DND-41 (cell line): ENCODE measurements at regions not wholly inside any gene's neighbourhood (a gene's known extent, or its start where the extent isn't known, plus 50 kb on each side); places are given as distances from the start of the nearest gene placed in this dataset.
"Not testable (repeated sequence)": the region's sequence is repeated elsewhere in the genome, so short reads cannot be mapped to it uniquely, and the experiment has no call there.

Experiments
- ATAC-seq: fragments of 200-7000 bp; cut with Tn5 transposase; 3 replicates; pipeline ENCODE4 v1.9.1; 2021; ENCODE audit warnings: low read depth; ENCODE audit not compliant: insufficient read depth
- DNase-seq: peaks from one replicate; pipeline ENCODE4 v3.0.0-alpha.2; 2020
- H2AFZ ChIP-seq: 2 replicates; pipeline ENCODE4 v1.6.0; 2012; ENCODE audit warnings: low read depth, low read length
- H3K27ac ChIP-seq: 2 replicates; pipeline ENCODE4 v1.5.1; 2012; ENCODE audit warnings: low read length, inconsistent platforms
- H3K27me3 ChIP-seq: fragments of 200-600 bp; sonication (generic); 2 replicates; pipeline ENCODE4 v1.6.0; 2012; ENCODE audit warnings: low read length, mild to moderate bottlenecking, inconsistent platforms; ENCODE audit not compliant: insufficient read depth, poor library complexity
- H3K36me3 ChIP-seq: 2 replicates; pipeline ENCODE4 v1.5.1; 2012; ENCODE audit warnings: low read length, inconsistent platforms; ENCODE audit not compliant: insufficient read depth
- H3K4me1 ChIP-seq: 2 replicates; pipeline ENCODE4 v1.5.1; 2012; ENCODE audit warnings: mild to moderate bottlenecking, low read length; ENCODE audit not compliant: insufficient read depth
- H3K4me2 ChIP-seq: 2 replicates; pipeline ENCODE4 v1.6.0; 2012; ENCODE audit warnings: mild to moderate bottlenecking, moderate library complexity, low read length, inconsistent platforms; ENCODE audit not compliant: insufficient read depth
- H3K4me3 ChIP-seq, 2 experiments: fragments of 200-600 bp in 1 of 2; shearing (Covaris generic) in 1 of 2; 2 replicates each; pipeline ENCODE4 v1.5.1; 2012 to 2016; ENCODE audit warnings: inconsistent platforms in 2 of 2, low read length in 2 of 2, mild to moderate bottlenecking in 2 of 2, low read depth in 1 of 2, moderate library complexity in 1 of 2
- H3K79me2 ChIP-seq: 2 replicates; pipeline ENCODE4 v1.6.0; 2012; ENCODE audit warnings: low read length, inconsistent platforms; ENCODE audit not compliant: insufficient read depth
- H3K9ac ChIP-seq: 2 replicates; pipeline ENCODE4 v1.6.0; 2012; ENCODE audit warnings: low read depth, mild to moderate bottlenecking, inconsistent platforms, low read length, moderate library complexity
- H3K9me3 ChIP-seq: 2 replicates; pipeline ENCODE4 v1.5.1; 2012; ENCODE audit warnings: low read length, moderate library complexity, mild to moderate bottlenecking, inconsistent platforms; ENCODE audit not compliant: insufficient read depth, severe bottlenecking
- H4K20me1 ChIP-seq: 2 replicates; pipeline ENCODE4 v1.6.0; 2012; ENCODE audit warnings: low read length; ENCODE audit not compliant: insufficient read depth
- CTCF ChIP-seq: IDR thresholded peaks from 2 replicates; pipeline ENCODE4 v1.5.1; 2012; ENCODE audit warnings: borderline replicate concordance, low read length, moderate library complexity, mild to moderate bottlenecking; ENCODE audit not compliant: poor library complexity, severe bottlenecking; ENCODE audit errors: extremely low read depth
- EZH2 ChIP-seq: IDR thresholded peaks from 3 replicates; pipeline ENCODE4 v1.6.1; 2012; ENCODE audit warnings: borderline replicate concordance, low read depth, mild to moderate bottlenecking, moderate library complexity, low read length, inconsistent platforms; ENCODE audit not compliant: severe bottlenecking

- H2AFZ ChIP-seq, H3K79me2 ChIP-seq, H3K4me1 ChIP-seq, H3K27ac ChIP-seq, H3K4me2 ChIP-seq, DNase-seq, ATAC-seq, H4K20me1 ChIP-seq, H3K9ac ChIP-seq, H3K27me3 ChIP-seq, H3K9me3 ChIP-seq, H3K4me3 ChIP-seq, H3K36me3 ChIP-seq: not testable (repeated sequence)
Observed at GRCh38 chr22:44635567-44635966, 66.4 kb upstream of the PRR5 start.

DNA sequence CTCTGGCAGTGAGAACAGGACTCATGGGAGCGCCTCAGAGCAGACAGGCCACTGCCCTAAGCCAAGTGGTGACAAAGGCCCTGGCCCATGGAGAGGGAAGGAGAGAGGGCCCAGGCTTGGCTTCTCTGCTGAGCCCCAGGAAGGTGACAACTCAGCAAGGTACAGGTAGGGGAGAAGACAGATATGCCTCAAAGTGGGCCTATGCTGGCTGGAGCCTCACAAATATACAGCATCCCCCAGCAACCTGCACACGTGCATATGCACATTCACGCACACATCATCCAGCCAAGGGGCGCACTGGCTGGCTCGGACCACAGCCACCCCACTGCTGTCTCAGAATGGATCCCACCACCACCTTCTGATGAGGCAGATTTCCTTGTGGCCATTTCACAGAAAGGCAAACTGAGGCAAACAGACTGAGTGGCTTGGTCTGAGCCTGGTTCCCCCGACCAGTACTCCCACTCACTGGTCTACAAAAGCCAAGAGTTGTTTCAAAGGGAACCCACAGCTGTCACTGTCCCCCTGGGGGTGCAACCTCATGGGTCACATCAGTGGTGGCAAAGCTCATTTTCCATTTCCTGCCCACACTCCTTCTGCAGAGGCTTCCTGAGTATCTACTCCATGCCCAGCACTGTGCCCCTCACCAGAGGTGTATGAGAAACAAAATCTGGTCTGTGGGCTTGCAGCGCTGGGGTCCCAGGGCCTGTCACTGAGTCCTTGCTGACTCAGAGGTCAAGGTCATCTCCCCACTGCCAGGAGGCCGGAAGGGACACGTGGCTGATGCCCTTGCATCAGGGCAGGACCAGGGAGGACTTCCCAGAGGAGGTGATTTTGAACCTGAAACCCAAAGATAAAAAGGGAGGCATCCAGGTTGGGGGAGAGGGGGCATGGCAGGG is 67.3 kb upstream of the PRR5 start:
- Histone ChIP-seq H3K4me3 (no peak overlapping the region), H2AFZ (no peak overlapping the region), H3K4me2 (no peak overlapping the region), H3K4me1 (no peaks in the 10 kb centered on the region), H3K9ac (no peak overlapping the region), H3K27me3 (no peaks in the 10 kb centered on the region), H3K9me3 (no peaks in the 10 kb centered on the region), H3K27ac (no peak overlapping the region), H3K36me3 (no peaks in the 10 kb centered on the region), H3K79me2 (no peaks in the 10 kb centered on the region), H4K20me1 (no peaks in the 10 kb centered on the region)
- ATAC-seq, result peak; percentile 67
- TF ChIP-seq EZH2 (no peak), CTCF (no peak)
- DNase-seq, result peak; percentile 64

- ATAC-seq, result no peak
- no peak overlapping the region for H3K9ac ChIP-seq
Observed at GRCh38 chr22:44633647-44634046, 68.4 kb upstream of the PRR5 start.

More at GRCh38 chr22:44633647-44634046, 68.4 kb upstream of the PRR5 start:
- Histone ChIP-seq H3K4me3 (no peak overlapping the region), H3K4me2 (no peak overlapping the region), H3K4me1 (no peaks in the 10 kb centered on the region), H3K9me3 (no peaks in the 10 kb centered on the region), H3K79me2 (no peaks in the 10 kb centered on the region), H3K27me3 (no peaks in the 10 kb centered on the region), H2AFZ (no peak overlapping the region), H3K36me3 (no peaks in the 10 kb centered on the region), H4K20me1 (no peaks in the 10 kb centered on the region), H3K27ac (no peak overlapping the region)
- no peak for DNase-seq
- TF ChIP-seq EZH2 (no peak), CTCF (no peak)
